IPS DF 4.7 (cell line): ENCODE measurements at regions not wholly inside any gene's neighbourhood (a gene's known extent, or its start where the extent isn't known, plus 50 kb on each side); places are given as distances from the start of the nearest gene placed in this dataset.
"Not testable (repeated sequence)": the region's sequence is repeated elsewhere in the genome, so short reads cannot be mapped to it uniquely, and the experiment has no call there.

Experiments
- DNase-seq: peaks from one replicate; pipeline ENCODE4 v3.0.0-alpha.2; 2013; ENCODE audit warnings: low spot score; ENCODE audit errors: extremely low read depth

- no peak for DNase-seq
Observed at GRCh38 chr19:29056535-29056934, 156.4 kb downstream of the UQCRFS1 start.

- no peak for DNase-seq
Observed at GRCh38 chr19:29054886-29055675, 157.9 kb downstream of the UQCRFS1 start.

GRCh38 chr19:29048873-29049272, 164.1 kb downstream of the UQCRFS1 start:
- no peak for DNase-seq

GRCh38 chr19:29045679-29046254, 167.2 kb downstream of the UQCRFS1 start:
- DNase-seq, result no peak

- DNase-seq, result no peak
Observed at GRCh38 chr19:29044037-29044436, 168.9 kb downstream of the UQCRFS1 start.

GRCh38 chr19:29042450-29042849, 170.5 kb downstream of the UQCRFS1 start:
- DNase-seq, result no peak

GRCh38 chr19:29040951-29041350, 172.0 kb downstream of the UQCRFS1 start:
- no peak for DNase-seq

GRCh38 chr19:29040292-29040691, 172.7 kb downstream of the UQCRFS1 start:
- no peak for DNase-seq

GRCh38 chr19:29039036-29039435, 173.9 kb downstream of the UQCRFS1 start:
- not testable (repeated sequence) for DNase-seq

GRCh38 chr19:29031216-29031615, 181.7 kb downstream of the UQCRFS1 start:
- DNase-seq, result no peak

GRCh38 chr19:29029268-29029958, 183.5 kb downstream of the UQCRFS1 start:
- no peak for DNase-seq

- DNase-seq, result no peak
Observed at GRCh38 chr19:29022599-29022998, 190.4 kb downstream of the UQCRFS1 start.

GRCh38 chr19:29022165-29022564, 190.8 kb downstream of the UQCRFS1 start:
- no peak for DNase-seq

- DNase-seq, result no peak
Observed at GRCh38 chr19:29021232-29021916, 191.6 kb downstream of the UQCRFS1 start.

- no peak for DNase-seq
Observed at GRCh38 chr19:29019403-29019802, 193.5 kb downstream of the UQCRFS1 start.

GRCh38 chr19:29018542-29018941, 194.4 kb downstream of the UQCRFS1 start:
- no peak for DNase-seq

GRCh38 chr19:29017788-29018187, 195.2 kb downstream of the UQCRFS1 start:
- DNase-seq, result no peak

- no peak for DNase-seq
Observed at GRCh38 chr19:29016926-29017760, 195.8 kb downstream of the UQCRFS1 start.

- no peak for DNase-seq
Observed at GRCh38 chr19:29016353-29016752, 196.6 kb downstream of the UQCRFS1 start.

- no peak for DNase-seq
Observed at GRCh38 chr19:29015569-29015968, 197.4 kb downstream of the UQCRFS1 start.

GRCh38 chr19:29014857-29015436, 198.0 kb downstream of the UQCRFS1 start:
- DNase-seq, result no peak
